SK-N-SH (cell line): ENCODE measurements at regions not wholly inside any gene's neighbourhood (a gene's known extent, or its start where the extent isn't known, plus 50 kb on each side); places are given as distances from the start of the nearest gene placed in this dataset.

Experiments
- CTCF ChIA-PET: fragments of 300-600, 350-600 bp; formaldehyde crosslinking; extraction: SDS; loops from one replicate; lab custom pipeline; 2021; lab: Yijun Ruan, JAX
- POLR2A ChIA-PET: fragments of 350-600 bp; sonication (Branson Sonifier 250); formaldehyde crosslinking; extraction: SDS; loops from one replicate; lab custom pipeline; 2020; ENCODE audit warnings: antibody characterized with exemption, inconsistent platforms; lab: Yijun Ruan, JAX
- DNase-seq: peaks from one replicate; pipeline ENCODE4 v3.0.0; 2012
- H2AFZ ChIP-seq: fragments of 200-600 bp; sonication (generic); 2 replicates; pipeline ENCODE4 v1.8.1; 2016; ENCODE audit warnings: antibody characterized with exemption, mild to moderate bottlenecking, low read depth
- H3F3A ChIP-seq: fragments of 200-600 bp; sonication (generic); replicated peaks from 2 replicates; pipeline ENCODE3; 2016; ENCODE audit warnings: antibody characterized with exemption, mild to moderate bottlenecking; ENCODE audit not compliant: insufficient read depth
- H3K27ac ChIP-seq, 2 experiments: fragments of 200-500 bp in 1 of 2; fragments of 200-600 bp in 1 of 2; sonication (Bioruptor generic) in 1 of 2; sonication (generic), shearing (Covaris generic) in 1 of 2; 2 replicates each; pipeline versions ENCODE4 v1.5.1 to v1.6.1; 2014 to 2016; ENCODE audit warnings: low read depth in 2 of 2, inconsistent platforms in 1 of 2, low read length in 1 of 2, mild to moderate bottlenecking in 1 of 2, mixed read lengths in 1 of 2
- H3K27me3 ChIP-seq: fragments of 200-600 bp; sonication (generic), shearing (Covaris generic); 2 replicates; pipeline ENCODE4 v1.6.1; 2016; ENCODE audit warnings: mixed run types; ENCODE audit not compliant: insufficient read depth
- H3K36me3 ChIP-seq, 2 experiments: fragments of 200-500 bp in 1 of 2; fragments of 200-600 bp in 1 of 2; sonication (Bioruptor generic) in 1 of 2; sonication (generic) in 1 of 2; replicated peaks in 1 of 2; 2 replicates each; pipeline versions ENCODE3 to v1.5.1; 2014 to 2016; ENCODE audit warnings: low read length in 1 of 2, mild to moderate bottlenecking in 1 of 2; ENCODE audit not compliant: insufficient read depth in 2 of 2, control insufficient read depth in 1 of 2
- H3K4me1 ChIP-seq, 2 experiments: fragments of 200-500 bp in 1 of 2; fragments of 200-600 bp in 1 of 2; sonication (Bioruptor generic) in 1 of 2; sonication (generic), shearing (Covaris generic) in 1 of 2; 2 replicates each; pipeline versions ENCODE4 v1.5.1 to v1.6.1; 2014 to 2016; ENCODE audit warnings: low read depth in 1 of 2, low read length in 1 of 2, mixed run types in 1 of 2; ENCODE audit not compliant: insufficient read depth in 2 of 2, control insufficient read depth in 1 of 2
- H3K4me2 ChIP-seq: fragments of 200-600 bp; sonication (generic), shearing (Covaris generic); 2 replicates; pipeline ENCODE4 v1.6.1; 2017; ENCODE audit warnings: mixed run types
- H3K4me3 ChIP-seq, 2 experiments: fragments of 200-500 bp in 1 of 2; fragments of 200-600 bp in 1 of 2; sonication (Bioruptor generic) in 1 of 2; sonication (generic), shearing (Covaris generic) in 1 of 2; 2 replicates each; pipeline versions ENCODE4 v1.5.1 to v1.8.1; 2014 to 2016; ENCODE audit warnings: low read depth in 2 of 2, inconsistent platforms in 1 of 2, low read length in 1 of 2, mild to moderate bottlenecking in 1 of 2, mixed read lengths in 1 of 2, moderate library complexity in 1 of 2
- H3K79me2 ChIP-seq: fragments of 200-600 bp; sonication (generic); 2 replicates; pipeline ENCODE4 v1.8.1; 2017; ENCODE audit warnings: mild to moderate bottlenecking; ENCODE audit not compliant: insufficient read depth
- H3K9ac ChIP-seq: fragments of 200-600 bp; sonication (generic); 2 replicates; pipeline ENCODE4 v1.6.1; 2017; ENCODE audit warnings: mixed run types
- H3K9me2 ChIP-seq: fragments of 200-600 bp; sonication (generic); 2 replicates; pipeline ENCODE4 v1.6.1; 2017; ENCODE audit warnings: mixed run types
- H3K9me3 ChIP-seq: fragments of 200-600 bp; sonication (generic); 2 replicates; pipeline ENCODE4 v1.6.1; 2017; ENCODE audit warnings: mixed run types, mild to moderate bottlenecking, moderate library complexity
- H4K20me1 ChIP-seq: fragments of 200-600 bp; sonication (generic); 2 replicates; pipeline ENCODE4 v1.6.1; 2017; ENCODE audit warnings: mild to moderate bottlenecking, mixed run types; ENCODE audit not compliant: insufficient read depth
- CHD2 ChIP-seq: fragments of 150-350 bp; IDR thresholded peaks from 2 replicates; pipeline ENCODE4 v1.6.1; 2018; ENCODE audit warnings: low read length; ENCODE audit not compliant: partially characterized antibody
- CTCF ChIP-seq: fragments of 200-600 bp; sonication (generic); IDR thresholded peaks from 2 replicates; pipeline ENCODE4 v1.6.1; 2017; ENCODE audit warnings: antibody characterized with exemption, mild to moderate bottlenecking, moderate library complexity
- EP300 ChIP-seq, 2 experiments: IDR thresholded peaks; 2 replicates each; pipeline versions ENCODE4 v1.4.0 to v1.6.1; 2012; ENCODE audit warnings: borderline replicate concordance in 1 of 2, low read depth in 1 of 2, low read length in 1 of 2
- FOXM1 ChIP-seq: IDR thresholded peaks from 2 replicates; pipeline ENCODE4 v1.4.0; 2012; ENCODE audit warnings: low read depth, mild to moderate bottlenecking
- GABPA ChIP-seq: IDR thresholded peaks from 2 replicates; pipeline ENCODE4 v1.4.0; 2012; ENCODE audit warnings: low read depth, mild to moderate bottlenecking
- GATA2 ChIP-seq: sonication (generic); formaldehyde crosslinking; IDR thresholded peaks from 2 replicates; pipeline ENCODE4 v1.5.0; 2020; ENCODE audit warnings: mild to moderate bottlenecking, missing genetic modification reagents
- JUND ChIP-seq: IDR thresholded peaks from 2 replicates; pipeline ENCODE4 v1.4.0; 2012
- MXI1 ChIP-seq: IDR thresholded peaks from 2 replicates; pipeline ENCODE4 v1.6.1; 2012; ENCODE audit warnings: mild to moderate bottlenecking, low read depth, low read length, improper control_type of control experiment
- NFIC ChIP-seq: IDR thresholded peaks from 2 replicates; pipeline ENCODE4 v1.4.0; 2012; ENCODE audit warnings: borderline replicate concordance
- POLR2AphosphoS5 ChIP-seq: IDR thresholded peaks from 2 replicates; pipeline ENCODE4 v1.6.1; 2012; ENCODE audit warnings: low read depth, low read length
- RAD21 ChIP-seq: IDR thresholded peaks from 2 replicates; pipeline ENCODE4 v1.6.1; 2012; ENCODE audit warnings: mild to moderate bottlenecking, low read length
- RCOR1 ChIP-seq: fragments of 150-350 bp; IDR thresholded peaks from 2 replicates; pipeline ENCODE4 v1.6.1; 2017; ENCODE audit warnings: antibody characterized with exemption, low read length
- RFX5 ChIP-seq: IDR thresholded peaks from 2 replicates; pipeline ENCODE4 v1.6.1; 2012; ENCODE audit warnings: mild to moderate bottlenecking, improper control_type of control experiment, low read length
- RXRA ChIP-seq: IDR thresholded peaks from 2 replicates; pipeline ENCODE4 v1.4.0; 2012; ENCODE audit warnings: low read depth, mild to moderate bottlenecking, borderline replicate concordance
- TAF1 ChIP-seq: IDR thresholded peaks from 2 replicates; pipeline ENCODE4 v1.6.1; 2012; ENCODE audit warnings: low read depth, mild to moderate bottlenecking, low read length, moderate library complexity, borderline replicate concordance
- TCF12 ChIP-seq: IDR thresholded peaks from 2 replicates; pipeline ENCODE4 v1.4.0; 2012
- TEAD4 ChIP-seq: IDR thresholded peaks from 2 replicates; pipeline ENCODE4 v1.4.0; 2012; ENCODE audit warnings: mild to moderate bottlenecking, borderline replicate concordance; ENCODE audit not compliant: insufficient read depth
- WGBS: methylation state at CpG from one replicate; pipeline ENCODE4 v1.1.6; 2017; ENCODE audit warnings: low lambda C conversion rate; 5-methylcytosine and 5-hydroxymethylcytosine counted together
- TF ChIP-seq, protein P1 (sequence below): IDR thresholded peaks from 2 replicates; pipeline ENCODE4; 2012
- TF ChIP-seq, protein P2 (sequence below): fragments of 150-350 bp; IDR thresholded peaks from 2 replicates; pipeline ENCODE4 v1.6.1; 2017; ENCODE audit warnings: antibody characterized with exemption, low read length, low read depth, borderline replicate concordance

GRCh38 chr20:54848984-54849538 is 373.7 kb downstream of the DOK5 start:
- TF ChIP-seq TCF12 (no peak), POLR2AphosphoS5 (no peak), EP300 (IDR thresholded peaks at IDR 0.05; ENCODE audit: borderline replicate concordance in 1 of 2, low read depth in 1 of 2, low read length in 1 of 2) (peak in 1 of 2 experiments; percentile 83; a peak in 1 of 4 replicates), CHD2 (no peak), TAF1 (no peak), GABPA (no peak), MXI1 (no peak), RCOR1 (0 out of 2 replicates have a peak, but pooled peaks have one; percentile 48), GATA2 (CRISPR knock-in tag) (peak; percentile 61), RAD21 (no peak), RFX5 (no peak), RXRA (no peak), NFIC (no peak), JUND (no peak), FOXM1 (no peak), TEAD4 (no peak), CTCF (no peak)
- TF ChIP-seq, protein P1, sequence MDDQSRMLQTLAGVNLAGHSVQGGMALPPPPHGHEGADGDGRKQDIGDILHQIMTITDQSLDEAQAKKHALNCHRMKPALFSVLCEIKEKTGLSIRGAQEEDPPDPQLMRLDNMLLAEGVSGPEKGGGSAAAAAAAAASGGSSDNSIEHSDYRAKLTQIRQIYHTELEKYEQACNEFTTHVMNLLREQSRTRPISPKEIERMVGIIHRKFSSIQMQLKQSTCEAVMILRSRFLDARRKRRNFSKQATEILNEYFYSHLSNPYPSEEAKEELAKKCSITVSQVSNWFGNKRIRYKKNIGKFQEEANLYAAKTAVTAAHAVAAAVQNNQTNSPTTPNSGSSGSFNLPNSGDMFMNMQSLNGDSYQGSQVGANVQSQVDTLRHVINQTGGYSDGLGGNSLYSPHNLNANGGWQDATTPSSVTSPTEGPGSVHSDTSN = no peak
- TF ChIP-seq, protein P2, sequence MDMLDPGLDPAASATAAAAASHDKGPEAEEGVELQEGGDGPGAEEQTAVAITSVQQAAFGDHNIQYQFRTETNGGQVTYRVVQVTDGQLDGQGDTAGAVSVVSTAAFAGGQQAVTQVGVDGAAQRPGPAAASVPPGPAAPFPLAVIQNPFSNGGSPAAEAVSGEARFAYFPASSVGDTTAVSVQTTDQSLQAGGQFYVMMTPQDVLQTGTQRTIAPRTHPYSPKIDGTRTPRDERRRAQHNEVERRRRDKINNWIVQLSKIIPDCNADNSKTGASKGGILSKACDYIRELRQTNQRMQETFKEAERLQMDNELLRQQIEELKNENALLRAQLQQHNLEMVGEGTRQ = no peak
- Histone ChIP-seq H3K79me2 (no peaks in the 10 kb centered on the region), H3K9ac (no peak overlapping the region), H3F3A (no peaks in the 10 kb centered on the region), H3K4me2 (no peak overlapping the region), H3K27ac (peak overlapping the region in 1 of 2 experiments; percentile 95; a peak in 2 of 4 replicates), H3K36me3 (no peaks in the 10 kb centered on the region), H3K9me3 (no peaks in the 10 kb centered on the region), H3K4me1 (peaks cover 0 to 11% of the 10 kb centered on the region in 2 experiments; a peak in 2 of 4 replicates), H2AFZ (no peak overlapping the region), H3K4me3 (no peak overlapping the region), H3K9me2 (no peaks in the 10 kb centered on the region), H3K27me3 (no peaks in the 10 kb centered on the region), H4K20me1 (no peaks in the 10 kb centered on the region)
- CTCF ChIA-PET = no interaction called here
- POLR2A ChIA-PET = no interaction called here
- no peak for DNase-seq
- 10% methylated on average over 2 of the region's 2 CpGs for WGBS
